BLaER1 treated with 17β-estradiol and CSF1 and Interleukin-3, amounts not matched to agents 10 nM and 100 nM (cell line): ENCODE measurements at regions not wholly inside any gene's neighbourhood (a gene's known extent, or its start where the extent isn't known, plus 50 kb on each side); places are given as distances from the start of the nearest gene placed in this dataset.

Experiments used
- H3K27ac ChIP-seq, 11 experiments: shearing (Covaris generic); formaldehyde crosslinking; 2 replicates each; pipeline ENCODE4 v1.8.1; 2022
- H3K27me3 ChIP-seq, 11 experiments: shearing (Covaris generic); formaldehyde crosslinking; 2 replicates each; pipeline ENCODE4 v1.8.1; 2022
- H3K36me3 ChIP-seq, 11 experiments: shearing (Covaris generic); formaldehyde crosslinking; 2 replicates each; pipeline ENCODE4 v1.8.1; 2022
- H3K4me1 ChIP-seq, 10 experiments: shearing (Covaris generic); formaldehyde crosslinking; 2 replicates each; pipeline ENCODE4 v1.8.1; 2022
- H3K4me2 ChIP-seq, 11 experiments: shearing (Covaris generic); formaldehyde crosslinking; 2 replicates each; pipeline ENCODE4 v1.8.1; 2022
- H3K4me3 ChIP-seq, 10 experiments: shearing (Covaris generic); formaldehyde crosslinking; 2 replicates each; pipeline ENCODE4 v1.8.1; 2022
- H3K9ac ChIP-seq, 11 experiments: shearing (Covaris generic); formaldehyde crosslinking; 2 replicates each; pipeline ENCODE4 v1.8.1; 2022
- H3K9me3 ChIP-seq, 11 experiments: shearing (Covaris generic); formaldehyde crosslinking; replicated peaks in 1 of 11; 2 replicates each; pipeline ENCODE4 v1.8.1; 2022
- H4K20me1 ChIP-seq, 11 experiments: shearing (Covaris generic); formaldehyde crosslinking; 2 replicates each; pipeline ENCODE4 v1.8.1; 2022
- Cebpa-rat ChIP-seq, 11 experiments: shearing (Covaris generic); IDR thresholded peaks; 2 replicates each; pipeline ENCODE4 v1.8.1; 2022

DNA sequence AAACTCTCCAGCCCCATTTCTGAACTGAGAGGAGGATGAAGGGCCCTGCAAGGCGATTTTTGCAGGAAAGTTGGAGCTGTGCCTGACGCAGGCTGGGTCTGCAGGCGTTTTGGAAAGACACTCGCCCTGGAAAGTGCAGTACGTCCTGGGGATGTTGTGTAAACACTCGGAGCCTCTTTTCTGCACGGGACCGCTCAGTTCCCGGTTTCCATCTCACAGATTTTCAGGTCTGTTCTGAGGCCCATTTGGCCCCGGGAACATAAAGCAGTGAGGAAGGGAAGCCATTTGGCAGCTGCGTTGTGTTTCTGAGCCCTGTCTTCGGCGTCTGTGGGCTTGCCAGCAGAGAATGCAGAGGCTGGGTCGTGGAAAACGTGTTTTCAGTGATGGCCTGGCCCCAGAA lies 655.0 kb upstream of the MGMT start:
- no peaks in the 10 kb centered on the region for H3K9me3 ChIP-seq
- H4K20me1 ChIP-seq = no peaks in the 10 kb centered on the region
- no peak overlapping the region for H3K9ac ChIP-seq
- H3K4me2 ChIP-seq = no peak overlapping the region
- no peak overlapping the region for H3K4me3 ChIP-seq
- no peak for TF ChIP-seq Cebpa-rat (IDR thresholded peaks at IDR 0.05)
- no peak overlapping the region for H3K27ac ChIP-seq
- H3K36me3 ChIP-seq = no peaks in the 10 kb centered on the region
- no peaks in the 10 kb centered on the region for H3K4me1 ChIP-seq
- no peaks in the 10 kb centered on the region for H3K27me3 ChIP-seq

GRCh38 chr10:128813574-128813973 lies 653.5 kb upstream of the MGMT start:
- no peak overlapping the region for H3K9ac ChIP-seq
- no peaks in the 10 kb centered on the region for H3K27me3 ChIP-seq
- no peaks in the 10 kb centered on the region for H3K4me1 ChIP-seq
- TF ChIP-seq Cebpa-rat (IDR thresholded peaks at IDR 0.05) = no peak
- no peaks in the 10 kb centered on the region for H3K36me3 ChIP-seq
- no peak overlapping the region for H3K4me2 ChIP-seq
- no peak overlapping the region for H3K27ac ChIP-seq
- H3K4me3 ChIP-seq = no peak overlapping the region
- H3K9me3 ChIP-seq = no peaks in the 10 kb centered on the region
- H4K20me1 ChIP-seq = no peaks in the 10 kb centered on the region

GRCh38 chr10:128814024-128814423 lies 653.0 kb upstream of the MGMT start:
- Histone ChIP-seq H3K4me3 (no peak overlapping the region), H3K9me3 (no peaks in the 10 kb centered on the region), H3K9ac (no peak overlapping the region), H3K27ac (no peak overlapping the region), H3K27me3 (no peaks in the 10 kb centered on the region), H4K20me1 (no peaks in the 10 kb centered on the region), H3K4me1 (no peaks in the 10 kb centered on the region), H3K36me3 (no peaks in the 10 kb centered on the region), H3K4me2 (no peak overlapping the region)
- no peak for TF ChIP-seq Cebpa-rat (IDR thresholded peaks at IDR 0.05)

GRCh38 chr10:128814782-128815181 lies 652.3 kb upstream of the MGMT start:
- no peak for TF ChIP-seq Cebpa-rat (IDR thresholded peaks at IDR 0.05)
- Histone ChIP-seq H3K9me3 (no peaks in the 10 kb centered on the region), H3K27ac (no peak overlapping the region), H3K36me3 (no peaks in the 10 kb centered on the region), H4K20me1 (no peaks in the 10 kb centered on the region), H3K4me2 (no peak overlapping the region), H3K9ac (no peak overlapping the region), H3K27me3 (no peaks in the 10 kb centered on the region), H3K4me1 (no peaks in the 10 kb centered on the region), H3K4me3 (no peak overlapping the region)

DNA sequence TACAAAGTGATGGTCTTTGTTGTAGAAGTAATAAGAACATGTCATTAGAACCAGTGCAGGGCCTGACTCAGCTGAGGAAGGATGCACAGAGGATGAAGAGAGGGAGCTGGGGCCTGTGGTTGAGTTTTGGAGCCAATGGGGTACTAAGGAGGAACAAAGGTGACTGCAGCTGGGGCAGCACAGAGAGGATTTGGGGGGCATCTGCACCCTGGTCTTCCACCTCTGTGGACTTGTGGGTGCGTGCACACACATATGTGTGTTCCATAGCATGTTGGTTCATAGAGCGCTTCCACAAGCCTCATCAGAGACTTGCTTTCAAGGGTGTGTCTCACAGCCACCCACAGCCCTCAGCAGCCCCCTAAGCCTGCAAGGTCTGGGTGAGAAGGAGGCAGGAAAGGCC lies 650.3 kb upstream of the MGMT start:
- H3K4me3 ChIP-seq = no peak overlapping the region
- no peaks in the 10 kb centered on the region for H3K9me3 ChIP-seq
- H3K36me3 ChIP-seq = no peaks in the 10 kb centered on the region
- TF ChIP-seq Cebpa-rat (IDR thresholded peaks at IDR 0.05) = no peak
- no peak overlapping the region for H3K27ac ChIP-seq
- no peak overlapping the region for H3K9ac ChIP-seq
- H3K4me1 ChIP-seq = no peaks in the 10 kb centered on the region
- no peaks in the 10 kb centered on the region for H3K27me3 ChIP-seq
- no peaks in the 10 kb centered on the region for H4K20me1 ChIP-seq
- no peak overlapping the region for H3K4me2 ChIP-seq

DNA sequence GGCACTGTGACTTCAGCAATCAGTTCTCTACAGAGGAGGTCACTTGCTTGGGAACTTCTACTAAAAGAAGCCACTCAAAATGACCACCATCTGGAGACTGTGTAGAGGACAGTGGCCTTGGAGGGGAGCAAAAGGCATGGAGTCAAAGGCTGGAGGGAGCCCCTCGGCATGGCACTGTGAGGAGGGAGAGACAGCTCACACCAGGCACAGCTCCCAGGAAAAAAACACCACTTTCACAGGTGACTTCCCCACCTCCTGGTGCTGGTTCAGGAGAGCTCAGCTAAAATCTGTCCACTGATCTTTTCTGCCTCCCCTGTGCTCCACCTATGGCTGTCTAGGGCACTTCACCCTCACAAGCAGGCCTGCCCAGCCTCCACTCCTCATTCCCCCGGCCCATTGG lies 649.4 kb upstream of the MGMT start:
- H3K27me3 ChIP-seq = no peaks in the 10 kb centered on the region
- H3K9ac ChIP-seq = no peak overlapping the region
- no peaks in the 10 kb centered on the region for H3K4me1 ChIP-seq
- TF ChIP-seq Cebpa-rat (IDR thresholded peaks at IDR 0.05) = no peak
- H4K20me1 ChIP-seq = no peaks in the 10 kb centered on the region
- H3K36me3 ChIP-seq = no peaks in the 10 kb centered on the region
- H3K27ac ChIP-seq = no peak overlapping the region
- no peak overlapping the region for H3K4me2 ChIP-seq
- H3K4me3 ChIP-seq = no peak overlapping the region
- no peaks in the 10 kb centered on the region for H3K9me3 ChIP-seq

GRCh38 chr10:128820663-128821062 lies 646.4 kb upstream of the MGMT start:
- no peaks in the 10 kb centered on the region for H3K9me3 ChIP-seq

GRCh38 chr10:128823201-128823600 lies 643.8 kb upstream of the MGMT start:
- Histone ChIP-seq H3K27me3 (no peaks in the 10 kb centered on the region), H4K20me1 (no peaks in the 10 kb centered on the region), H3K9ac (no peak overlapping the region), H3K4me3 (no peak overlapping the region), H3K36me3 (no peaks in the 10 kb centered on the region), H3K4me2 (no peak overlapping the region), H3K4me1 (no peaks in the 10 kb centered on the region), H3K9me3 (no peaks in the 10 kb centered on the region), H3K27ac (no peak overlapping the region)
- no peak for TF ChIP-seq Cebpa-rat (IDR thresholded peaks at IDR 0.05)

More at GRCh38 chr10:128820663-128821062, 646.4 kb upstream of the MGMT start:
- no peaks in the 10 kb centered on the region for H3K27me3 ChIP-seq
- no peaks in the 10 kb centered on the region for H3K36me3 ChIP-seq
- H3K4me2 ChIP-seq = no peak overlapping the region
- TF ChIP-seq Cebpa-rat (IDR thresholded peaks at IDR 0.05) = no peak
- H4K20me1 ChIP-seq = no peaks in the 10 kb centered on the region
- H3K4me1 ChIP-seq = no peaks in the 10 kb centered on the region
- no peak overlapping the region for H3K9ac ChIP-seq
- H3K4me3 ChIP-seq = no peak overlapping the region
- no peak overlapping the region for H3K27ac ChIP-seq

GRCh38 chr10:128825626-128826025 lies 641.4 kb upstream of the MGMT start:
- H3K27ac ChIP-seq = no peak overlapping the region

DNA sequence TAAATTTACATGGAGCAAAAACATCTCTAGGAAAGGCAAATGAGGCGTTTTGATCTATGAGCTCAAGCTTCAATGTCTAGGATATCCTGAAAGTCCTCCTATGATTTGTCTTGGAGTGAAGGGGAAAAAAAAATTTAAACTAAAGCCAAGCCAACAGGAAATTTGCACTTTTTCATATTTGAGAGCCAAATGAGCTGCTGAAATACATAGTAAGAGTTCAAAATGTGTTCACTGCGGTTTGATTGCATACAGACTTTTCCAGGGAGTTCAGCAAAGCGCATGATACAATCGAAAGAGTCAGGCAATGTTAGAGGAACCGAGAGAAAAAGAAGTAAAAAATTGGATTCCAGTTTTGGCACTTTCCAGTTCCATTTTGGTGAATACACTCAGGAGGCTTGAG lies 633.4 kb upstream of the MGMT start:
- no peak overlapping the region for H3K4me2 ChIP-seq
- H4K20me1 ChIP-seq = no peaks in the 10 kb centered on the region
- no peak overlapping the region for H3K4me3 ChIP-seq
- no peaks in the 10 kb centered on the region for H3K4me1 ChIP-seq
- H3K36me3 ChIP-seq = no peaks in the 10 kb centered on the region
- H3K27ac ChIP-seq = no peak overlapping the region
- no peak for TF ChIP-seq Cebpa-rat (IDR thresholded peaks at IDR 0.05)
- H3K9ac ChIP-seq = no peak overlapping the region
- H3K27me3 ChIP-seq = no peaks in the 10 kb centered on the region
- no peaks in the 10 kb centered on the region for H3K9me3 ChIP-seq

More at GRCh38 chr10:128825626-128826025, 641.4 kb upstream of the MGMT start:
- H3K36me3 ChIP-seq = no peaks in the 10 kb centered on the region
- H3K9ac ChIP-seq = no peak overlapping the region
- no peak overlapping the region for H3K4me2 ChIP-seq
- no peak for TF ChIP-seq Cebpa-rat (IDR thresholded peaks at IDR 0.05)
- H4K20me1 ChIP-seq = no peaks in the 10 kb centered on the region
- no peaks in the 10 kb centered on the region for H3K9me3 ChIP-seq
- H3K27me3 ChIP-seq = no peaks in the 10 kb centered on the region
- H3K4me3 ChIP-seq = no peak overlapping the region
- no peaks in the 10 kb centered on the region for H3K4me1 ChIP-seq

GRCh38 chr10:128835361-128835760 lies 631.7 kb upstream of the MGMT start:
- Histone ChIP-seq H3K9ac (no peak overlapping the region), H3K36me3 (no peaks in the 10 kb centered on the region), H4K20me1 (0 out of 22 replicates have a peak, but pooled peaks cover 0 to 4% (median 0%) of the 10 kb centered on the region in 11 experiments), H3K27ac (no peak overlapping the region), H3K4me1 (no peaks in the 10 kb centered on the region), H3K4me2 (no peak overlapping the region), H3K9me3 (no peaks in the 10 kb centered on the region), H3K4me3 (no peak overlapping the region), H3K27me3 (no peaks in the 10 kb centered on the region)
- no peak for TF ChIP-seq Cebpa-rat (IDR thresholded peaks at IDR 0.05)
